Stomach (tissue), 4 donors: ENCODE measurements at regions not wholly inside any gene's neighbourhood (a gene's known extent, or its start where the extent isn't known, plus 50 kb on each side); places are given as distances from the start of the nearest gene placed in this dataset.

Experiments used
- CTCF ChIP-seq, 7 experiments: fragments of 450-650 bp in 4 of 7; fragments of 200-600 bp in 3 of 7; sonication (generic) in 3 of 7; IDR thresholded peaks; one replicate each; pipeline ENCODE4 v1.5.1; 2016 to 2019; ENCODE audit warnings: antibody characterized with exemption in 7 of 7, control low read depth in 2 of 7, mild to moderate bottlenecking in 1 of 7
- EP300 ChIP-seq: sonication (generic); formaldehyde crosslinking; IDR thresholded peaks from one replicate; pipeline ENCODE4 v1.6.1; 2017; ENCODE audit warnings: antibody characterized with exemption
- POLR2A ChIP-seq, 4 donors: fragments of 450-650 bp; IDR thresholded peaks; one replicate each; pipeline ENCODE4 v1.6.1; 2016; ENCODE audit warnings: antibody characterized with exemption in 4 of 4, control low read depth in 2 of 4, mild to moderate bottlenecking in 1 of 4, moderate library complexity in 1 of 4
- POLR2AphosphoS5 ChIP-seq, 3 donors: sonication (generic); formaldehyde crosslinking; IDR thresholded peaks; one replicate each; pipeline ENCODE4 v1.6.1; 2016; ENCODE audit warnings: antibody characterized with exemption in 3 of 3

- TF ChIP-seq POLR2A (IDR thresholded peaks at IDR 0.05) (no peak), CTCF (IDR thresholded peaks at IDR 0.05) (no peak), POLR2AphosphoS5 (IDR thresholded peaks at IDR 0.05) (peak in 1 of 3 donors; percentile 23), EP300 (no peak)
Measured at GRCh38 chr3:113070072-113070640, 79.4 kb downstream of the GTPBP8 start.
